Osteoblast (primary cell): ENCODE measurements at regions not wholly inside any gene's neighbourhood (a gene's known extent, or its start where the extent isn't known, plus 50 kb on each side); places are given as distances from the start of the nearest gene placed in this dataset.

ENCODE experiments used
- DNase-seq: peaks from one replicate; pipeline ENCODE4 v3.0.0; 2011; ENCODE audit warnings: low spot score, mixed read lengths; ENCODE audit not compliant: insufficient read length; ENCODE audit errors: missing footprints
- H2AFZ ChIP-seq: 2 replicates; pipeline ENCODE4 v1.6.0; 2011; ENCODE audit warnings: mild to moderate bottlenecking, low read length
- H3K27ac ChIP-seq: 2 replicates; pipeline ENCODE4 v1.5.1; 2011; ENCODE audit warnings: mild to moderate bottlenecking, low read depth, low read length, moderate library complexity
- H3K27me3 ChIP-seq: 2 replicates; pipeline ENCODE4 v1.6.0; 2012; ENCODE audit warnings: mild to moderate bottlenecking, control low read depth, inconsistent platforms, low read length, moderate library complexity; ENCODE audit not compliant: insufficient read depth
- H3K36me3 ChIP-seq: 2 replicates; pipeline ENCODE4 v1.5.1; 2011; ENCODE audit warnings: mild to moderate bottlenecking, low read length, control low read depth, moderate library complexity; ENCODE audit not compliant: insufficient read depth
- H3K4me1 ChIP-seq: 2 replicates; pipeline ENCODE4 v1.5.1; 2011; ENCODE audit warnings: mild to moderate bottlenecking, low read length, control low read depth, moderate library complexity; ENCODE audit not compliant: insufficient read depth
- H3K4me2 ChIP-seq: 2 replicates; pipeline ENCODE4 v1.6.0; 2011; ENCODE audit warnings: mild to moderate bottlenecking, low read length; ENCODE audit not compliant: insufficient read depth
- H3K4me3 ChIP-seq: fragments of 200-600 bp; sonication (generic); 3 replicates; pipeline ENCODE4 v1.5.1; 2012; ENCODE audit warnings: mild to moderate bottlenecking, low read length, inconsistent platforms; ENCODE audit not compliant: insufficient read depth
- H3K79me2 ChIP-seq: 2 replicates; pipeline ENCODE4 v1.6.0; 2012; ENCODE audit warnings: mild to moderate bottlenecking, low read length, control low read depth, inconsistent platforms; ENCODE audit not compliant: insufficient read depth
- H3K9me3 ChIP-seq: 2 replicates; pipeline ENCODE4 v1.5.1; 2011; ENCODE audit warnings: low read depth, low read length, control low read depth
- H4K20me1 ChIP-seq: 2 replicates; pipeline ENCODE4 v1.6.0; 2012; ENCODE audit warnings: mild to moderate bottlenecking, low read length, control low read depth; ENCODE audit not compliant: insufficient read depth
- TF ChIP-seq, protein P1 (sequence below): IDR thresholded peaks from 2 replicates; pipeline ENCODE4 v1.5.1; 2011; ENCODE audit warnings: mild to moderate bottlenecking, low read depth, low read length, moderate library complexity; ENCODE audit errors: extremely low read depth

DNA sequence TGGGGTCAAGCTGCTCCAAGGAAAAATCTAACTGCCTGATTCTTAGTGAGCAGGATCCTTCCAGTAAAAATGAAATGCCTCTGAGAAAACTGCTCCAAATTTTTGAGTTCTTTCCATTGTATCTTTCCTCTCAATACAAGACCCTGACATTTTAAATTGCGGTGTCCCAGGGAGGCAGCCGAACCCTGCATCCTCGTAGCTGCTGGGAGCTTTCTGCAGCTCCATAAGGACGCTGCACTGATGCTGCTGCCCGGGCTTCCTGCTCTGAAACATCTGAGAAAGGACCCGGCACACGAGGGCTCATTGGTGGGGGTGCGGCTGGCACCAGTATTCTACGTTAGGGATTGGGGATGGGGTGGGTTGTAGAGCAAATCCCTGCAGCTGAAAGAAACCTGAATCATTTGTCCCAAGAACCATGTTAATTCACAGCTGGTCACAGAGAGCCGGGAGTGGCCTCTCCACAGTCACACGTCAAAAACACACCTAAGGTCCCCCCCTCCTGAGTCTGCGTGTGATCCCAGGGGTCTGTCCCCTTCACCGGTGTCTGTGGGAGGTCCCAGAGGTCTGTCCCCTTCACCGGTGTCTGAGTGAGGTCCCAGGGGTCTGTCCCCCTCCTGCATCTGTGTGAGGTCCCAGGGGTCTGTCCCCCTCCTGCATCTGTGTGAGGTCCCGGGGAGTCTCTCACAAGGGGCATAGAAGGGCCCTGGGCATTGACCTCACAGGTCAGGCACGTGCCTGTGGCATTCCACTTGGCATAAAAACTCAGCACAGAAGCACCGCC lies 63.4 kb upstream of the ZNF354B start:
- Histone ChIP-seq H4K20me1 (no peaks in the 10 kb centered on the region), H2AFZ (no peak overlapping the region), H3K4me3 (no peak overlapping the region), H3K79me2 (no peaks in the 10 kb centered on the region), H3K27ac (no peak overlapping the region), H3K27me3 (no peaks in the 10 kb centered on the region), H3K36me3 (no peaks in the 10 kb centered on the region), H3K9me3 (no peaks in the 10 kb centered on the region), H3K4me2 (no peak overlapping the region), H3K4me1 (no peaks in the 10 kb centered on the region)
- no peak for DNase-seq
- TF ChIP-seq, protein P1, sequence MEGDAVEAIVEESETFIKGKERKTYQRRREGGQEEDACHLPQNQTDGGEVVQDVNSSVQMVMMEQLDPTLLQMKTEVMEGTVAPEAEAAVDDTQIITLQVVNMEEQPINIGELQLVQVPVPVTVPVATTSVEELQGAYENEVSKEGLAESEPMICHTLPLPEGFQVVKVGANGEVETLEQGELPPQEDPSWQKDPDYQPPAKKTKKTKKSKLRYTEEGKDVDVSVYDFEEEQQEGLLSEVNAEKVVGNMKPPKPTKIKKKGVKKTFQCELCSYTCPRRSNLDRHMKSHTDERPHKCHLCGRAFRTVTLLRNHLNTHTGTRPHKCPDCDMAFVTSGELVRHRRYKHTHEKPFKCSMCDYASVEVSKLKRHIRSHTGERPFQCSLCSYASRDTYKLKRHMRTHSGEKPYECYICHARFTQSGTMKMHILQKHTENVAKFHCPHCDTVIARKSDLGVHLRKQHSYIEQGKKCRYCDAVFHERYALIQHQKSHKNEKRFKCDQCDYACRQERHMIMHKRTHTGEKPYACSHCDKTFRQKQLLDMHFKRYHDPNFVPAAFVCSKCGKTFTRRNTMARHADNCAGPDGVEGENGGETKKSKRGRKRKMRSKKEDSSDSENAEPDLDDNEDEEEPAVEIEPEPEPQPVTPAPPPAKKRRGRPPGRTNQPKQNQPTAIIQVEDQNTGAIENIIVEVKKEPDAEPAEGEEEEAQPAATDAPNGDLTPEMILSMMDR: no peak

DNA sequence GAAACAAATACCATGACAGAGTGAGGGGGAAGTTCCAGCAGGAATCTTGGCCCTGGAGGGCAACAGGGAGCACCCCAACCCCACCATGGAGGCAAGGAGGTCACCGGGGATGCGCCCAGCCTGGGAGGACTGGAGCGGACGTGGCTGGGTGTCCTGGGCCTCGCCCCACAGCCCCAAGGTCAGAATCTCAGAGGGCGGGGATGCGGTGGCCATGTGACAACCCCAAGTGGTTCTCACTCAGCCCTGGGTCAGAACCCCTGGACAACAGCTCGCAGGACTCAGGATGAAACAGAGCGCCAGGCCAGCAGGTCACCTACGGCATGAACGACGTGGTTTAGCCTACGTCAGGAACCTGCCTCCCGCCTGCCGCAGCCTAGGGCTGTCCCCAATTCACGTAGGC lies 64.0 kb upstream of the ZNF354A start:
- no peak for DNase-seq
- TF ChIP-seq, protein P1: no peak
- Histone ChIP-seq H3K9me3 (no peaks in the 10 kb centered on the region), H2AFZ (no peak overlapping the region), H3K27ac (no peak overlapping the region), H3K27me3 (no peaks in the 10 kb centered on the region), H3K4me1 (no peaks in the 10 kb centered on the region), H3K4me2 (no peak overlapping the region), H3K36me3 (no peaks in the 10 kb centered on the region), H3K4me3 (no peak overlapping the region), H4K20me1 (no peaks in the 10 kb centered on the region), H3K79me2 (no peaks in the 10 kb centered on the region)

DNA sequence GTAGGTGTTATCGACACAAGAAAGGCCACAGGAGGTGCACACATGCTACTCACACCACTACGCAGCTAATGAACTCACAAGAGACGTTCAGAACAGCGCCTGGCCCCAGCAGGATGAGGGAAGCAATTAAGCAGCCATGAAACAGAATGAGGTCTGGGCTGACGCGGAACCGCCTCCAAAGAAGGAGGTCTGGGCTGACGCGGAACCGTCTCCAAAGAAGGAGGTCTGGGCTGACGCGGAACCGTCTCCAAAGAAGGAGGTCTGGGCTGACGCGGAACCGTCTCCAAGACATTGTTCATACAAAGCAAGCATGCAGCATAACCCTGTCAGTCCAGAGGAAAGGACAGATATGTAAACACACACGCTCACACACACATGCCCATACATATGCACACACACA lies 63.2 kb upstream of the ZNF354A start:
- Histone ChIP-seq H3K27me3 (no peaks in the 10 kb centered on the region), H3K36me3 (no peaks in the 10 kb centered on the region), H4K20me1 (no peaks in the 10 kb centered on the region), H3K27ac (no peak overlapping the region), H2AFZ (no peak overlapping the region), H3K9me3 (no peaks in the 10 kb centered on the region), H3K4me3 (no peak overlapping the region), H3K4me2 (no peak overlapping the region), H3K79me2 (no peaks in the 10 kb centered on the region), H3K4me1 (no peaks in the 10 kb centered on the region)
- TF ChIP-seq, protein P1: no peak
- no peak for DNase-seq

DNA sequence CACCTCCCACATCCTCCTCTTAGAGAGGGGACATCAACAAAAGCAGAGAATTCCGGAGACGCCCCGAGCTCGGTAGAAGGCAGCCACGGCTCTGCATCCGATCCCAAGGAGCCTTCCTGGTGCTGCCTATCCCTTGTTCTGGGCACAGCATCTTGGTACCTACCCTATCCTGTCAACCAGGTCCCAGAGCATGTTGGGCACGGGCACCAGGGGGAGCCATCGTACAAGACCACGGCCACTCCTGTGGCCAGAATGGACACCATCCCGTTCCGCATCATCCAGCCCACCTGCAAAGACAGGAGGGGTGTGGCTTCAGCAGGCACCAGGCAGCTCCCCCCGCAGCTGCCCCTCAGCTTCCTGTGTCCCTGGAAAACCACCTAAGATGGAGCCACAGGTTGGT lies 62.7 kb upstream of the ZNF354A start:
- H3K36me3 ChIP-seq: no peaks in the 10 kb centered on the region
- no peak overlapping the region for H2AFZ ChIP-seq
- H3K9me3 ChIP-seq: no peaks in the 10 kb centered on the region
- TF ChIP-seq, protein P1: peak; percentile 11
- no peak for DNase-seq
- H3K27ac ChIP-seq: no peak overlapping the region
- no peak overlapping the region for H3K4me2 ChIP-seq
- no peaks in the 10 kb centered on the region for H3K27me3 ChIP-seq
- H3K4me1 ChIP-seq: no peaks in the 10 kb centered on the region
- H4K20me1 ChIP-seq: no peaks in the 10 kb centered on the region
- H3K4me3 ChIP-seq: no peak overlapping the region
- H3K79me2 ChIP-seq: no peaks in the 10 kb centered on the region
